Activated naive CD8-positive, alpha-beta T cell treated with anti-CD3 and anti-CD28 coated beads, Interleukin-2, amount 10 ng/mL, durations not matched to agents 7 days and 5 days (primary cell): ENCODE measurements at regions not wholly inside any gene's neighbourhood (a gene's known extent, or its start where the extent isn't known, plus 50 kb on each side); places are given as distances from the start of the nearest gene placed in this dataset.

Experiments used
- ATAC-seq: fragments of 150-1000 bp; cut with Tn5 transposase; one replicate; pipeline ENCODE4 v1.10.0; 2021; ENCODE audit warnings: low read depth, moderate library complexity
- POLR2A ChIA-PET: fragments of 350-600 bp; sonication (Branson Sonifier 250); formaldehyde crosslinking; loops from one replicate; lab custom pipeline; 2021; ENCODE audit warnings: antibody characterized with exemption; lab: Charles Lee
- DNase-seq: peaks from one replicate; pipeline ENCODE4 v3.0.0; 2021
- H3K27ac Mint-ChIP-seq: one replicate; pipeline ENCODE4 v1.8.0; 2022; ENCODE audit warnings: mild to moderate bottlenecking, mixed read lengths
- H3K27me3 Mint-ChIP-seq: one replicate; pipeline ENCODE4 v1.8.0; 2022; ENCODE audit warnings: mild to moderate bottlenecking, moderate library complexity, mixed read lengths
- H3K36me3 Mint-ChIP-seq: one replicate; pipeline ENCODE4 v1.8.0; 2021; ENCODE audit warnings: mild to moderate bottlenecking, mixed read lengths
- H3K4me1 Mint-ChIP-seq: one replicate; pipeline ENCODE4 v1.8.0; 2021; ENCODE audit warnings: mixed read lengths
- H3K4me3 Mint-ChIP-seq: one replicate; pipeline ENCODE4 v1.8.0; 2022; ENCODE audit warnings: mild to moderate bottlenecking, moderate library complexity, mixed read lengths
- H3K9me3 Mint-ChIP-seq: one replicate; pipeline ENCODE4 v1.8.0; 2021; ENCODE audit warnings: mixed read lengths

DNA sequence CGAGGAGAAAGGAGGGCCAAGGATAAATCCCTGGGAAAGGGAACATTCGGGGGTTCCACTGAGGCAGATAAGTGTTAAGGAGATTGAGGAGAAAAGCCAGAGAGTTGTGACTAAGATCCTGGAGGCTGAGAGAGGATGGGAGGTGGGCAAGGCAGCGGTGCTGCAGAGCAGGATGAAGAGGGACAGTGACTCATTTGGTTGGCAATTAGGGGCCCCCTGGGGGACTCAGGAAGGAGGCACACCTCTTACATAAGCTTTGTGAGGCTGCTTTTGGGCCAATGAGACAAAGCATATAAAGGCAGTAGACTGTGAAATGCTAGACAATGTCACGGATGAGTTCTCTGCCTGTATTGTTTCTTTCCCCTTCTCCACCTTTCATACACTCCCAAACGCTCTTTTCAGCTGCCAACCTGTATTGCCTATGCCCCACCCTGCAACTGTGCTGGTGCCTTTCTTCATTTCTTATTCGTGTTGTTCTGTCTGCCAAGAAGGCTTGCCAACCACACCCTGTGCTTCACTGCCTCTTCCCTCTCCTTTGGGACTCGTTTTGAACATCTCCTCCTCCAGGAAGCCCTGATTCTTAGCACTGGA is 246.8 kb upstream of the KIRREL3 start:
- Mint-ChIP-seq H3K4me3 (no peak overlapping the region), H3K4me1 (no peaks in the 10 kb centered on the region), H3K27ac (no peak overlapping the region), H3K36me3 (no peaks in the 10 kb centered on the region), H3K27me3 (no peaks in the 10 kb centered on the region), H3K9me3 (no peaks in the 10 kb centered on the region)
- POLR2A ChIA-PET: no interaction called here
- DNase-seq: no peak
- ATAC-seq: no peak

DNA sequence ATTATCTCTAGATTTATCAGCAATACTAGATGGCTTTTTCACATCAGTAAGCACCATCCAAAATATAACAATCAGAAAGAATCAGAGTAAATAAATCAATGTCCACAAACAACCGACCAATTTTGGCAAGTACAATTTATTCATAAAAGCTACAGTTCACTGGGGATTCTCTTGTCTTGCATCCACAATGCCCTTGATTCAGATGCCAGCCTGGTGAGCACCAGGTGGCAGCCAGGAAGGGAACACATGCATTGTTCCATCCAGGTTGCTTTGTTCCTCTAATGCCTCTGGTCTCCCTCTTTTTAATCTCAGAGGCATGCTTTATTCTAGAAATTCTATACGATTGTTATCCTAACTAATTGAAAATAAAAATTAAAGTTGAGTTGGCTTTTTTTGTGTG is 242.1 kb upstream of the KIRREL3 start:
- H3K27me3 Mint-ChIP-seq: no peaks in the 10 kb centered on the region
- H3K9me3 Mint-ChIP-seq: no peaks in the 10 kb centered on the region
- H3K4me3 Mint-ChIP-seq: no peak overlapping the region
- DNase-seq: no peak
- no peaks in the 10 kb centered on the region for H3K4me1 Mint-ChIP-seq
- H3K36me3 Mint-ChIP-seq: no peaks in the 10 kb centered on the region
- POLR2A ChIA-PET: no interaction called here
- no peak for ATAC-seq
- no peak overlapping the region for H3K27ac Mint-ChIP-seq

DNA sequence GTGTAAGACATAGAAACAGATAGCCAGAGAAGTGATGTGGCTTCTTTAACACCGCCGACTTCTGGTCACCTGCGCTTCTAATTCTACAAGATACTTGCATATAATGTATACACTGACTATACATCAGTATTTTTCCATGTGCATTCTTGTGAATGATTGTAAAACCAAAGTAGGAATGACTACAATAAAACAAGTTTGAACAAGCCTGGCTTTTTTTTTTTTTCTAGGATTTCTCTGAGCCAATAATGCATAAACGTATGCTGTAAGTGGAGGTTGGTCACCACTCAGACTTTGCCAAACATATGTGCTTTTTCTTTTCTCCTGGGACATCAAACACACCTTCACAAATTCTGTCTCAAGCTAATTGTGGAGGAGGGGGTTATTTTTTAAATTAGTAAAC is 237.8 kb upstream of the KIRREL3 start:
- POLR2A ChIA-PET: no interaction called here
- no peak for DNase-seq
- no peaks in the 10 kb centered on the region for H3K36me3 Mint-ChIP-seq
- H3K27ac Mint-ChIP-seq: no peak overlapping the region
- no peak overlapping the region for H3K4me3 Mint-ChIP-seq
- ATAC-seq: no peak
- H3K4me1 Mint-ChIP-seq: no peaks in the 10 kb centered on the region
- H3K9me3 Mint-ChIP-seq: no peaks in the 10 kb centered on the region
- no peaks in the 10 kb centered on the region for H3K27me3 Mint-ChIP-seq

DNA sequence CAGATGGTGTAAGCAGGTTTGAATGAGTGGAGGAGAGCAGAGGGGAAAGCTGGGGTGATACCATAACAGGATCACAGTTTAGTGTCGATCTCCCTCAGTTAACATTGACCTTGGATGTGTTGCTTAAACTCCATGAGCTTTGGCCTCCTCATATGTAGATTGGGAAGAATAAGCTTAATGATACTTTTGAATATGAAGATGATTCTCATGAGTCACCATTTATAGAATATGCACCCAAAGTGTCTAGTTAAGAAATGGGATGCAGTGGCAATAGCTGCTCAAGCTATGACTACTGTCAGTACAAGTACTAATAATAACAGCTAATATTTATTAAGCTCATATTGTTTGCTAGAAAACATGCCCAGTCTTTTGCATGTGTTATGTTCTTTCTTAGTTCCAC is 236.2 kb upstream of the KIRREL3 start:
- Mint-ChIP-seq H3K4me1 (no peaks in the 10 kb centered on the region), H3K4me3 (no peak overlapping the region), H3K36me3 (no peaks in the 10 kb centered on the region), H3K27ac (no peak overlapping the region), H3K27me3 (no peaks in the 10 kb centered on the region), H3K9me3 (no peaks in the 10 kb centered on the region)
- POLR2A ChIA-PET: no interaction called here
- DNase-seq (no peak), ATAC-seq (no peak)

DNA sequence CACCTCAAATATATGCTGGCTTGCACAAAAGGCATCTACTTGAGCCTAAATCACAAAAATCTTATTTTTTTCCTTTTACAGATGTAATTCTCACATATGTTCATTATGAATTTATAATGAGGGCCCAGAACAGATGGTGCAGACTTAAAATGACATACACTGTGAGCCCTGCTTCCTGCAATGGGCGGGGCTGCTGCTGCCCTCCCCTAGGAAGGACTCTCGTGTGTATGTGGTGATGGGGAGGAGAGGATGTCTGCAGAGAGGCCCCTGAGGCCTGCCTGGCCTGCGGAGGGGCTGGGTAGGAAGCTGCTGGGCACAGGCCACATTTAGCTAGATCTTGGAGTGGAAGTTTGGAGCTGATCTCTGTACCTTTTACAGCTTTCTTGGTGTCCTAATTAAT is 233.4 kb upstream of the KIRREL3 start:
- DNase-seq (no peak), ATAC-seq (no peak)
- POLR2A ChIA-PET: no interaction called here
- H3K27me3 Mint-ChIP-seq: no peaks in the 10 kb centered on the region
- H3K4me3 Mint-ChIP-seq: no peak overlapping the region
- no peaks in the 10 kb centered on the region for H3K9me3 Mint-ChIP-seq
- H3K4me1 Mint-ChIP-seq: no peaks in the 10 kb centered on the region
- H3K36me3 Mint-ChIP-seq: no peaks in the 10 kb centered on the region
- no peak overlapping the region for H3K27ac Mint-ChIP-seq

DNA sequence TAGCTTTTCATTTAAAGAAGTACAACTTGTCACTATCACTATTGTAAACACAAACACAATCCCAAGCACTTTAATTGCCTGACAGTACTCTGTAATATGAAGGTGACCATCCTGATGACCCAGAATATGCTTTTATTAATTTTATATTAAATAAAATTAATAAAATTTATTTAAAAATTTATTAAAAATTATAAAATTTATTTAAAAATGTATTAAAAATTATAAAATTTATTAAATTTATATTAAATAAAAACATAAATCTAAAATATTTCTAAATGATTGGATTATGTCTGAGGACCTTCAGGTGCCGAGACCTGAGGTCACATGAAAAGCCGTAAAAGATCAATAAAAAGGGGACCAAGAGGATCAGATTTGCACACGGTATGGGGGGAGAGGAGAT is 229.8 kb upstream of the KIRREL3 start:
- H3K27me3 Mint-ChIP-seq: no peaks in the 10 kb centered on the region
- H3K27ac Mint-ChIP-seq: no peak overlapping the region
- DNase-seq (no peak), ATAC-seq (no peak)
- POLR2A ChIA-PET: no interaction called here
- H3K36me3 Mint-ChIP-seq: no peaks in the 10 kb centered on the region
- H3K9me3 Mint-ChIP-seq: no peaks in the 10 kb centered on the region
- no peaks in the 10 kb centered on the region for H3K4me1 Mint-ChIP-seq
- H3K4me3 Mint-ChIP-seq: no peak overlapping the region

DNA sequence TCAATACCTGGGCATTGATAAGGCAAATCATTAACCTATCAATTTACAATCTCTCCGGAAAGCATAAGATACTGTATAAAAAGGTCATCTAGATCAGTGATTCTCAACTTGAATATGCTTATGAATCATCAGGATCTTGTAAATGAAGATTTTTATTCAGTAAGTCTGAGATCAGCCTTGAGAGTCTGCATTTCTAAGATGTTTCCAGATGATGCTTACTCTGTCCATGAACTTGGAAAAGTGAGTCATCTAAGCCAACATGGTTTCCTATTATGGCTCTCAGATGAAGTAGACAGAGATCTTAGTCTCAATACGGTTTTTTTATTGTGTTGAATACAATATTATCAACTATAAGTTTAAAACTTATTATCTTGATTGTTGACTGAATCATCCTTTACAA is 226.4 kb upstream of the KIRREL3 start:
- Mint-ChIP-seq H3K27ac (no peak overlapping the region), H3K27me3 (no peaks in the 10 kb centered on the region), H3K9me3 (no peaks in the 10 kb centered on the region), H3K4me3 (no peak overlapping the region), H3K36me3 (no peaks in the 10 kb centered on the region), H3K4me1 (no peaks in the 10 kb centered on the region)
- ATAC-seq (no peak), DNase-seq (no peak)
- POLR2A ChIA-PET: no interaction called here

DNA sequence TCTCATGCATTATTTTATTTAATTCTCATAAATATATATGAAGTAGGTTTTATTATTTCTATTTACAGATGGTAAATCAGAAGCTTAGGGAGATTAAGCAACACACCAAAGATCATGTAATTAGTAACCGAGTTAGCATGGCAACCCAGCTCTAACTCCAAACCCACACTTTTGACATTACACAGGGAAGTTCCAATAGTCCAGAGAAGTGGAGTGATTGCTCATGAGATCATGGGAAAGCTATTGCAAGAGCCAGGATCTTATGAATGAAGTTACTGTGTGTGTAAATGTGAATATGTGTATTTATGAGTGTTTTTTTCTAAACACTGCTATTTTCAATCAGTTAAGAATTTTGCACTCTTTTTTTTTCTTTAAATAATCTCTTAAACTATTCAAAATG is 225.8 kb upstream of the KIRREL3 start:
- Mint-ChIP-seq H3K4me3 (no peak overlapping the region), H3K4me1 (no peaks in the 10 kb centered on the region), H3K36me3 (no peaks in the 10 kb centered on the region), H3K27ac (no peak overlapping the region), H3K27me3 (no peaks in the 10 kb centered on the region), H3K9me3 (no peaks in the 10 kb centered on the region)
- no peak for DNase-seq
- no peak for ATAC-seq
- POLR2A ChIA-PET: no interaction called here

DNA sequence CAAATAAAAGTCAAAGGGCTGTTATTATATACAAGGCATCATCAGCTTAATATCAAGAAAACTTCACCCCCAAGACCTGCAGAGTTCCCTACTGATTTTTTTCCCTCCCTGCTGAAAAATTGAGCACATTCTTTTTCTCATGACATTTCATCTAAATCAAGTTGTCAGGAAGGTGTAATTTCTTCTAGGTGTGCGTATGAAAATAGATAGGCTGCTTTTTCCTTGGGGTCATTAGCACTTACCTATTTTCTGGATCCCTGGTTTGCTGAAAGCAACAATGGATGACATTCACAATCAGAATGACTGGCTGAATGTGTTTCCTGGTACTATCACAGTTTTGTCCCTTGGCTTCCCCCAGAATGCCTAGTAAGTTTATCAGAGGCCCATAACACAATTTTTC is 225.0 kb upstream of the KIRREL3 start:
- DNase-seq: no peak
- no peaks in the 10 kb centered on the region for H3K36me3 Mint-ChIP-seq
- no peak overlapping the region for H3K4me3 Mint-ChIP-seq
- no peaks in the 10 kb centered on the region for H3K9me3 Mint-ChIP-seq
- no peaks in the 10 kb centered on the region for H3K4me1 Mint-ChIP-seq
- no peaks in the 10 kb centered on the region for H3K27me3 Mint-ChIP-seq
- ATAC-seq: no peak
- no peak overlapping the region for H3K27ac Mint-ChIP-seq
- POLR2A ChIA-PET: no interaction called here

DNA sequence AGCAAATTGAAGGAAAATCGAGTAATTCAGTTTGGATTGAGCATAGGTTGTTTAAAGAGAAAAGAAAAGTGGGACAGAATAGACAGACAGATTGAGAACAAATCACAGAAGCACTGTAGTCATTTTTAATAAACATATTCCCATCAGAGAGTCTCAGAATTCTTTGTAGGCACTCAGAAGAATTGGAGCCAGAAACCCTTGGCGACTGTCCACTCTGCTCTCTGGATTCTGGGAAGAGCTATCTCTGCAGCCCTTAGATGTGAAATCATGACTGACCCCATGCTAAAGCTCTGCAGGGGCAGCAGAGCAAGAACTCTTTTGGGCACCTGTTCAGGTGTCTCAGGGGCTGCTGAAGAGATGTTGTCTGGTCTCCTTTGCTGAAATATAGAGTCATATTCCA is 223.7 kb upstream of the KIRREL3 start:
- no peaks in the 10 kb centered on the region for H3K36me3 Mint-ChIP-seq
- H3K9me3 Mint-ChIP-seq: no peaks in the 10 kb centered on the region
- no peak for DNase-seq
- ATAC-seq: no peak
- no peaks in the 10 kb centered on the region for H3K27me3 Mint-ChIP-seq
- no peak overlapping the region for H3K27ac Mint-ChIP-seq
- H3K4me3 Mint-ChIP-seq: no peak overlapping the region
- H3K4me1 Mint-ChIP-seq: no peaks in the 10 kb centered on the region
- POLR2A ChIA-PET: no interaction called here

DNA sequence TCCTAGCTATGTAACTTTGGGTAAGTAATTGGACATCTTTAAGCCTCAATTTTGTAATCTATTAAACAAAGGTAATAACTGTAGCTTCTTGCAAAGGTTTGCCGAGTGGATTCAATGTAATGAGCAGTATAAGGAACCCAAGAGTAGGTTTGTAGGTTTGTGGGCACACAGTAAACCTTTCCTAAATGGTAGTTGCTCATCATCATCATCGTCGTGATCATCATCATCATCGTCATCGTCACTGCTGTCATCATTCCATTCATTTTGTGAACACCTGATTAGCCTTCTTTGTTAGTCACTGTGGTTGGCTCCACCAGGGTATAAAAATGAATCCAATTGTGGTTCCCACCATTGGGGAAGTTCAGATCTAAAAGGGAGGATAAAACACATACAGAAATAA is 223.1 kb upstream of the KIRREL3 start:
- no peak overlapping the region for H3K27ac Mint-ChIP-seq
- POLR2A ChIA-PET: no interaction called here
- DNase-seq (no peak), ATAC-seq (no peak)
- no peaks in the 10 kb centered on the region for H3K36me3 Mint-ChIP-seq
- no peaks in the 10 kb centered on the region for H3K9me3 Mint-ChIP-seq
- no peaks in the 10 kb centered on the region for H3K27me3 Mint-ChIP-seq
- H3K4me1 Mint-ChIP-seq: no peaks in the 10 kb centered on the region
- no peak overlapping the region for H3K4me3 Mint-ChIP-seq

DNA sequence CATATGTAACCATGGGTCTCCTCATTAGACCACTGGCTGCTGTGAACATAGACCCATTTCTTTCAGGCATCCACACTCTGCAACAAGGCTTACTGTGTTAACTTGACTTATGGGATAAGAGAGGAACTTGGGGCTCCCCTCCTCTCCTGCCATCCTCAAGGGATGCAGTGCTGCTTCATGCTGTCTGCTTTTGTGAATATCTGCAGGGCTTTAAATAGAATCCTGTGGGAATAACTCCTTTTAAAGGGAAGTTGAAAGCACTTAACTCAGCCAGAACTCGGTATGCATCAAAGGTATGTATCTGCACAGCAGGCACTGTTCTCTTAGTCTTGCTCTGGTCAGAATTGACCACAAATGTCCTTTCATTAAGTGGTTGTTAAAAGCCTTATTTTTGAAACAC is 222.5 kb upstream of the KIRREL3 start:
- no peak for ATAC-seq
- POLR2A ChIA-PET: no interaction called here
- H3K9me3 Mint-ChIP-seq: no peaks in the 10 kb centered on the region

DNA sequence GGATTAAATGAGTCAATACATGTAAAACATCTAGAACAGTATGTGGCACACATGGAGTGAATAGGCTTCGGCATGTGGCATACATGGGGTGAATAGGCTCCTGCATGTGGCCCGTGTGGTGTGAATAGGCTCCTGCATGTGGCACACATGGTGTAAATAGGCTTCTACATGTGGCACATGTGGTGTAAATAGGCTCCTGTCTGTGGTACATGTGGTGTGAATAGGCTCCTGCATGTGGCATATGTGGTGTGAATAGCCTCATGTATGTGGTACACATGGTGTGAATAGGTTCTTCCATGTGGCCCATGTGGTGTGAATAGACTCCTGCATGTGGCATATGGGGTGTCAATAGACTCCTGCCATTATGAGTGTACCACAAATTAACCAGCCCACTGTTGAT is 219.1 kb upstream of the KIRREL3 start:
- POLR2A ChIA-PET: no interaction called here
- ATAC-seq (no peak), DNase-seq (no peak)
- Mint-ChIP-seq H3K27me3 (no peaks in the 10 kb centered on the region), H3K9me3 (no peaks in the 10 kb centered on the region), H3K27ac (no peak overlapping the region), H3K36me3 (no peaks in the 10 kb centered on the region), H3K4me3 (no peak overlapping the region), H3K4me1 (no peaks in the 10 kb centered on the region)

More for the DNA sequence above, 222.5 kb upstream of the KIRREL3 start:
- Mint-ChIP-seq H3K4me1 (no peaks in the 10 kb centered on the region), H3K27ac (no peak overlapping the region), H3K36me3 (no peaks in the 10 kb centered on the region), H3K27me3 (no peaks in the 10 kb centered on the region), H3K4me3 (no peak overlapping the region)
- DNase-seq: no peak

DNA sequence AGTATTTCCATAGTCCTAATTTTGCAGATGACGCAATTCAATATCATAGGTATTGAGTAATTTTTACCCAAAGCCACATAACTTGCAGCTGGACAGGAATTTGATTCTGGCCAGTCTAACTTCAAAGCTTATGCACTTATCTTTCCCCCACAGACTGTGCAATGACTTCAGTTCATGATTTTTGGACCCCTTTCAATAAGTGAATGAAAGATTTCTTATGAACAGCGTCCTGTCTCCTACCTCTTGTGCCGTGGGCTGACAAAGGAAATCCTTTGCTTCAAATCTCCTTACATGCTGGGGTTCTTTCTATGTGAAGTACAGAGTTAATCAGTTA is 217.7 kb upstream of the KIRREL3 start:
- DNase-seq (no peak), ATAC-seq (no peak)
- H3K36me3 Mint-ChIP-seq: no peaks in the 10 kb centered on the region
- no peak overlapping the region for H3K27ac Mint-ChIP-seq
- no peak overlapping the region for H3K4me3 Mint-ChIP-seq
- POLR2A ChIA-PET: no interaction called here
- H3K9me3 Mint-ChIP-seq: no peaks in the 10 kb centered on the region
- H3K27me3 Mint-ChIP-seq: no peaks in the 10 kb centered on the region
- H3K4me1 Mint-ChIP-seq: no peaks in the 10 kb centered on the region
